ENCODE measurements at regions not wholly inside any gene's neighbourhood (a gene's known extent, or its start where the extent isn't known, plus 50 kb on each side); places are given as distances from the start of the nearest gene placed in this dataset.

DNA sequence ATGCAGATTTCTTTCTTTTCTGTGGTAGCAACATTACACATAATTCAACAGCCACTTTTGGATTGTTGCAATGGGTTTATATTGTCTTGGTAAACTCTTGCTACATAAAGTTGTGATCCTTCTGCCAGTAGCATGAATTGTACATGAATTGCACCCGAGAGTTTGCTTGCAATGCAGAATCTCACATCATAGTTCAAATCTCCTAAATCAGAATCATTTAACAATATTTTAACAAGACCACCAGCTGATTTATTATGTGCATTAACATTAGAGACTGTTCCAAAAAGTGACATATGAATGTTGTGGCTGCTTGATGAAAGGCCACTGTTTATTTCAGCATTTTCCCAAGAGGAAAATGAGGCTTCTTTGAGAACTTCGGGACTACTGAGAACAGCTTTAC, 1491.8 kb upstream of the NUDT12 start:
- no peak for TF ChIP-seq CTCF (IDR thresholded peaks at IDR 0.05)
- TF ChIP-seq POLR2A (IDR thresholded peaks at IDR 0.05) = no peak
- TF ChIP-seq EP300 (IDR thresholded peaks at IDR 0.05) = no peak
- TF ChIP-seq POLR2AphosphoS5 (IDR thresholded peaks at IDR 0.05) = no peak

Data from stomach (tissue), 4 donors.